CD4-positive, alpha-beta T cell treated with Interleukin-21 for 1 hour (primary cell): ENCODE measurements at regions not wholly inside any gene's neighbourhood (a gene's known extent, or its start where the extent isn't known, plus 50 kb on each side); places are given as distances from the start of the nearest gene placed in this dataset.
"Not testable (repeated sequence)": the region's sequence is repeated elsewhere in the genome, so short reads cannot be mapped to it uniquely, and the experiment has no call there.

Experiments used
- DNase-seq: peaks from one replicate; pipeline ENCODE4 v3.0.0-alpha.2; 2020

DNA sequence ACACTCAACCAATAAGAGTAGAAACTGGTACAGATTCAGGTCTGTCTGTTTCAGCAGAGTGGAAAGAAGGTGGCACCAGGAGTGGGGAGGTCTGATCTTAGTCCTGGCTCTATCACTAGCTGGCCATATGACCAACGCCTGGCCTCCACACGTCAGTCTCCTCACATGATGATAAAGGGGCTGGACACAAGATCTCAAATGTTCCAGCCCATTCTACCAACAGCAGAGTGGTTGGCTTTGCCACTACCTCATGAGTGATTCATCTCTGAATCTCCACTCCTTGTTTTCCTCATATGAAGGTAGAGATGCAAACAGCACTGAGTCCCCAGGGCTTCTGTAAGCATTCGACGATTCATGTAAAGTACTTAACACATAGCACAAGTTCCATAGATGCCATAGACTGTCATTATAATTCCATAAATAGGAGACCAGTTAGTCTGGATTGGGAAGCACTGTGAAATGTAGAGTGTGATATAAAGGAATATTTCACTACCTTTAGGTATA lies 281.9 kb upstream of the ASIC2 start:
- DNase-seq, result no peak

DNA sequence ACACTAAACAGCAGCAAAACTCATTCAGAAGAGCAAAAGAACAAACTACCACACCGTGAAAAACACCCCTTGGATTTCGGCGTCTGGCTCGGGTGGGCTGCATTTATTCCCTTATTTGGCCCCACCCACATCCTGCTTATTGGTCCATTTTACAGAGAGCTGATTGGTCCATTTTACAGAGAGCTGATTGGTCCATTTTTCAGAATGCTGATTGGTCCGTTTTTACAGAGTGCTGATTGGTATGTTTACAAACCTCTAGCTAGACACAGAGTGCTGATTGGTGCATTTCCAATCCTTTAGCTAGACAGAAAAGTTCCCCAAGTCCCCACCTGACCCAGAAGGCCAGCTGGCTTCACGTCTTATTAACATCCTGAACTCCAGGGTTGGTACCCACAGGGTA lies 286.6 kb upstream of the ASIC2 start:
- DNase-seq, result not testable (repeated sequence)

DNA sequence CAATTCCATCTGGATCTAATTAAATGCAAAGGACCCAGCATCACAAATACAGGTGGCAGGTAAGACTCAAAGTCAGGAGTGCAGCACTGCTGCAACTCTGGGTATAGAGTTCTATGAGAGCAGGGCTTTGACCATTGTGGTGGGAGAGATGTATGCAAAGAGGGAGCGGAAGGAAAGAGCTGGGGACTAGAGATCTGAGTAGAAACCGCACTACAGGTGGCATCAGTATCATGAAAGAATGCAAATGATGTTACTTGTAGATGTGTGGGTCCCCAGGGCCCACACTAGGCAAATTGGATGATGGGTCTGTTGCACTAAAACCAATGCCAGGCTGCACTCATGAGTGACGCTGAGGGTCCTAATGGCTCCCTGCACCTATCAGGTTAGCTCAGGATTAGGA lies 287.1 kb upstream of the ASIC2 start:
- no peak for DNase-seq

DNA sequence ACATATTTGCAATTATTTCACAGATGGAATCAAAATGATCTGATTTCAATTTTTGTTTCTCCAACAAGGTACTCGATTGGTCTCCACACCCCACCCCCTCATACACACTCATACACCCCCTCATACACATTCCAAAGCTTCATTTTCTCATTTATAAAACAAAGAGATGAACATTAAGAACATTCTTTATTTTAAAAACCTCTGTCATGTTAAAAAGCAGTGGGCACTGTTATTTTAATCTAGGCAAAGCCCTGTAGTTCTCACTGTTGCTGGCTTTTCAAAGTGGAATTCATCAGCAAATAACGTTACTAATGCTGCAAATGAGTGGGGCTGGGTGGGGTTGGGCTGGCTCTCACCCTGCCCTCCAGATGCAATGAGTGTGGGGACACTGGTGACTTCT lies 289.6 kb upstream of the ASIC2 start:
- DNase-seq, result no peak

DNA sequence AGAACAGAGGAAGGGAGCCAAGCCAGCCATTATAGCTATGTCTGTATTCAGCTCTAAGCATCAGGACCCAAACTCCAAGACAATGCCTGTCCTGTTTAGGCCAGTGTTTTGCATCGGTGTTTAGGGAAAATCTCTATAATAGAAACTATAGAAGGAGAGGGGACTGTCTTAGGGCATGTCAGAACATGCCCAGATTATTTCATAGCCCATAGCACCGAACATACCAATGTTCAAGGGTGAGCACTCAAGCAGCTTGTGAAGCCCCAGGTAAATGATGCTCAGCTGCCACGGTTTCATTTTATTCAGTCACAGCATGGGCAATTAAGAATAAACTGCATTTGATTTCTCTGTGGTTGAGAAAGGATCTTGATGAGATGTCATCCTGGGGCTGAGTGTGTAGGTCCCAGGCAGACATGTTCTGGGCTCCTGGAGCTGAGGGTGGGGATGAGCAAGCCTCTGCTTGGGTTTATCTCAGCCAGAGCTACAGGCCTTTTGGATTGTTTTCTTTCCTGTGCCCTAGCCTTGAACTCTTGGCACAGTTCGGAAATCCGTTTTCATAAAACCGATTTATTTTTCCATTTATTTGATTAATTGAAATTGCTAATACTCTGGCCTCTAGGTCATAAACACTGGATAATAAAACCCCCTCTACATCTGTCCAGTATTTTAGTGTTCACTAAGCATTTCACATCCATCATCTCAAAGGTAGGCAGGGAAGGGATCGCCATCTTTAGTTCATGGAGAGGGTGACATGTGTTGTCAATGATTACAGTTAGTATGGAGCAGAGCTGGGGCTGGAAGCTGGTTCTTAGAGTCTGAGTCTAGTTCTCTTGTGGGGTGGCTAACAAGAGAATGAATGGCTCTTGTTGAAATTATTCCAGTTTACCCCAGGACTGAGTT lies 290.7 kb upstream of the ASIC2 start:
- DNase-seq, result no peak

DNA sequence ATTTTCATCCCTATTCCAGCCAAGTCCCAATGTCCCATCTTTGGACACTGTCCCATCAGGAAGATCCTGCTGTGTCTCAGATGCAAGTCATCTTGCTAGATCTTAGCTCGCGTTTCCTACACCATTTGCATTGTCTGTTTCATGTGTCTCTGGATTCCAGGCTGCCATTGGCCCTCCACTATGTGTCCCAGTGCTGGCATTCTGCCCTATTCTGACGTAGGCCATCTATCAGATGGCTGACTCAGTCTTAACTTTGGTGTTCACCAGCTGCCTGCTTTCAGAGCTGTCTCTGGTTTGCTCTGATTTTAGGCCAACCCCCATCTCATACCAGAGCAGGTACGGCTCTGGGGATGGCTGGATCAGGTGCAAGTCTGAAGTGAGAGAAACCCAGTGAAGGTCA lies 300.9 kb upstream of the ASIC2 start:
- DNase-seq, result no peak

DNA sequence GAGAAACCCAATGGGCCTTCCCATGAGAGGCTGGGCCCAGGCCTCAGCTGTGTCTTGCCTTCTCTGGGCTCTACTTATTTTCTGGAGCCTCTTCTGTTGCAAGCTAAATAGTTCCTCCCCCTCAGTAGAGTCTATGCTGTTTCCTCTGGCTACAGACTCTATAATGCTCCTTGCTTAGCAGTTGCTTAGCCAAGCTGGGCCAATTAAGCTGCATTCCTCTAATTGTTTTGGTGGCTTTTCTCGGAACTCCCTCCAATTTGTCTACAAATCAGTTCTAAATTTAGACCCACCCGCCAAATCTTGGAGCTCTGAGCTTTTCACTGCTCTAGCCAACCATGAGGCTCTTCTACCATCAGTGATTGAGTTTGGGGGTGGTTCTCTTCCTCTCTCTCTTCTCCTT lies 302.7 kb upstream of the ASIC2 start:
- no peak for DNase-seq

DNA sequence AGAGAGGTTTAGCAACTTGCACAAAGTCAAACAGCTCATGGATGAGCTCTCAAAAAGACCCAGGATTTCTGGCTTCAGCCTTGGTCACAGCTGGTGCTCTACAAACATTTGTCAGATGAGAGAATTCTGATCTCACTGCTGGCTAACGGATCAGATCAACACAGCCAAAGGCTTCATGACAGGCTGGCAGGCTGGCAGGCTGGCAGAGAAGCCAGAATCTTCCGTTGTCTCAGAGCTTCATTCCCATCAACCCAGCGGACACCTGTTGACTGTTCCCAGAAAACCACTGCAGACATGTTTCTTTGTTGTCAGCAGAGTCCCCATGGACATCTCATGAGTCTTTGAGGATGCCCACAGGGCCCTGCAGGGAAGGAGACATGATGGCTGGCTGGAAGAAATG lies 303.8 kb upstream of the ASIC2 start:
- DNase-seq, result no peak

DNA sequence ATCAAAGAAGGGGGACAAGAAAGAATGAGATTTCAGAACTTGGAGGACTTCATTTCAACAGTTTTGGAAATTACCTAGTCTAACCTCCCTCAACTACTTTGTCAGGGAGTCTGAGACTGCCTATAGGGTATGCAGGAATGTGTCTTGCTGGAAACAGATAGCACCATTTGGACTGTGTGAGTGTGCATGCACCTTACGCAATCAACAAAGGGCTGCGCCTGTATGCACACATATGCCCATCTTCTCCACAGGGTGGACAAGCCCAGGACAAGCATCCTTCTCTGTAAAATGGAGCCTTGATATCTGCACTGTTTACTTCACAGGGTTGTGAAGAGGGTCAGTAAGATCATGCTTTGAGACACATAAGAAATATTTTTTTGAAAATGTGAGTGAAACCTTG lies 305.7 kb upstream of the ASIC2 start:
- DNase-seq, result no peak

DNA sequence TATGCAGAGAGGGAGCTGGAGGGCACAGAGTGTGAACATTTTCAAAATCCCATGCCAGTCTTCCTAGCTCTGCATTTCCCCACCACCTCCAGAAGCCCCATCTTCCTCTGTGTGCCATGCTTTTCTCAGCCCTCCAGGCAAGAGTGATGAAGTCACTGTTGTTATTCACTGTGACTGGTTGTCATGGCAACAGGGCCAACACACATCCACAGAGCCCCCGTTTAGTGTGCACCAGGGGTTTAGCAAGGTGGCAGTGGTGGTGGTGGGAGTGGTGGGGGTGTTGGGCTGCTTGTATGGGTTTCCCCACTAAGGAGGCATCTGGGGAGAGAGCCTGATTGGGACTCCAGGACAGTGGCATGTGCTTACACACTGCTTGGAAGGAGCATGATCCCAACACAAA lies 309.9 kb upstream of the ASIC2 start:
- no peak for DNase-seq

DNA sequence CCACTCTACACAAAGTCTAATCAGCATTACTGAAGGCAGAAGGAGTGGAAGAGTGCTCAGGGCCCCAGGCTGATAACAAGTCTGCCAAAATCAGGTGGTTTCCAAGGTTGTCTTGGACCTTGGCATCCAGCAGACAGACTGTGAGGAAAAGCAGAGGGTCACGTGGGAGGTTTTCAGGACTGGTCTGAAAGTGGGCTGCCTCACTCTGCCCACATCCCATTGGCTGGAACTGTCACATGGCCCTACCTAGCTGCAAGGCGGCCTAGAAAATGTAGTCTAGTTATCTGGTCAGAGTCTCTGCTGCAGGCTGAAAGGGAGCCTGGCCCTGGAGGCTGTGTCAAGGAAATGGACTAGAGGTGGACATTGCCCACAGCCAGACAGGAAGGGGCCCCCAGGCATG lies 310.7 kb upstream of the ASIC2 start:
- no peak for DNase-seq

DNA sequence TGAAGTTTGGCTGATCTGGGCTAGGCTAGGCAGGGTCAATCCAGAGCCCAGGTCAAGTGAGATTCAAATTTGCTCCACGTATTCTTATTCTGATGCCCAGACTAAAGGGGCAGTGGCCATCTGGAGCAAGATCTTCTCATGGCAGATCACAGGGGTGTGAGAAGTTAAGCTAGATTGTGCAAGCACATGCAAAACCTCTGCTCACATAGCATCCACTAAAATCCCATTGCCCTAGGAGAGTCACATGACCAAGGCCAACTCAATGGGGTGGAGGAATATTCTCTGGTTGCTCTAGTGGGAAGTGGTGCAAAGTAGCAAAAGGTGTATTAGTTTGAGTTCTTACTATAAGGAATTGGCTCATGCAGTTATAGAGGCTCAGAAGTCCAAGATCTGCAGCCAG lies 318.4 kb upstream of the ASIC2 start:
- DNase-seq, result no peak

DNA sequence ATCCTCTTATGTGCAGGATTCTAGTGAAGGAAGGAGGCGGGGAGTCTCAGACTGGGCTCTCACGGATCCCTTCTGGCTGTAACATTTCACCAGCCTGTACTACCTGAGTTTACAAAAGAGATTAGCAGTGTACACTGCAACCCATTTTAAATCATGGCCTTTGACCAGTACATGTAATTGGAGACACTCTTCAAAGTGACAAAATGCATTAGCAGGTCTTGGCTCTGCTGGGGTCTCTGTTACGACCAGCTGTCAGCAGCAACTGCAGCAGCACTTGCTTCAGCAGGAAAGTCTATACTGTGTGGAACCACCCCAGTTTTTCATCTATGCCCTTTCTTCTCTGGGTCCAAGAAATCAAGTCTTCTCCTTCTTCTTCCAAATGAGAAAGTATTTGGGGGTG lies 322.8 kb upstream of the ASIC2 start:
- DNase-seq, result no peak

DNA sequence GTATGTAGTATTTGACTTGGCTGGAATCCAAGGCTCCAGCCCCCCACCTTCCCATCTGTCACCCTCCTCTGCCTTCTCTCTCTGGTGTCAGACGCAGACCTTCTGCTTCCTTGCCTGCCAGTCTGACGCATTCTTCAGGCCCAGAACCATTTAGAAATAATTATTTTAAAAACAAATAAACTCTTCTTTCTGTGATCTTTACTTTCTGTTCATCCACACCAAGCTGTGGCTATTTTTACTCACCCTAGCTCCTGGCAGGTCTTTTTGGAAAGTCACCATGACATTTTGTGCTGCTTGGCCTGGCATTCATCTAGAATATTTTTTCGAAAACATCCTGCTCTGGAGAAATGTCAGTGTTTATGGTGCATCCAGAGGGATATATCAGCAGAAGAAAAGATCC lies 330.7 kb upstream of the ASIC2 start:
- DNase-seq, result no peak

DNA sequence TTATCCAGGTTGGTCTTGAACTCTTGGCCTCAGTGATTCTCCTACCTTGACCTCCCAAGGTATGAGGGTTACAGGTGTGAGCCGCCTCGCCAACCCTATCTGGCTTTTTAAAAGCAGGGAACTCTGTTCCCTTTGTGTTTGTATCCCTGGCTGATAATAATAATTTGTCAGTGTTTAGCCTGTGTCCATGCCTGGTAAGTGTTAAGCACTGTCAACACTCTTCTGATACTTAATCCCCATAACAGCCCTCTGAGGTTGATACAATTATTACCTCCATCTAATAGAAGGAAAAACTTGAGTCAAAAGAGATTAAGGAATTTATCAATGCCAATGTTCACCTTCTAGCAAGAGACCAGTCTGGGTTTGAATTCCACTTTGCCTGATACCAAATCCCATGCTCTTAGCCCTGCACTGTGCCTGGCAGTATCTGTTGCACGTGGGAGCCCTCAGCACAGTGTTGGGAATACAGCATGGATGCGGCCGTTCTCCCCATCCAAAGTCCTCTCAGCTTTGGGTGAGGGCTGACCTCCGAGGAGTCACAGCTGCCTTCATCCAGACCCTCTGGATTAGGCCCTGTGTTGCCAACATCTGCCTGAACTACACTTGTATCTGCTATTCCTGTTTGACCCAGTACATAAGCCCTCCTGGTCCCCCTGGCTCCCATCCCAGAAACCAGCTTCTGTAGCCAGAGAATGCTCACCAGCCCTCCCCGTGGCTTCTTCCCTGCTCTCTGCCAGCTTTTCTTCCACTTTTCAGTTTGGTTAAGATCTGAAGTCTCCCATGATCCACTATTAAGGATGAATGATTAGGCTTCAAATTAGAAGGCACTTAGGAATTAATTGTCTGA lies 335.6 kb upstream of the ASIC2 start:
- DNase-seq, result no peak

DNA sequence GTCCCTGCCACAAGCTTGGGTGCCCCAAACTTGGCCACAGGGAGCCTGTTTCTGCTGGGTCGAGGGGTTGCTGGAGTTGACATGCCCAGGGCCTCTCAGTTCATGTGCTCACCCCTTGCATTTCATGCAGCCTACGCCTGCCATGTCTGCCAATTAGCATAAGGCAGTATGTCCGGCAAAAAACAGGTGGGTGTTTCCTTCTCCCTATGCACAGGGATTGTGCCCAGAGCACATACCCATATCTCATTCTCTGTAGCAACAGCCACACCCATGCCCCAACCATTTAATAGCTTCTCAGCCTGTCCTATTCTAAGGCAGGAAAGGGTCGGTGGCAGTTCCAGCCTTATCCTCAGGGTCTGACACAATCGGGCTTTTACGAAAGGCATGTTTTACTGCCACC lies 340.4 kb upstream of the ASIC2 start:
- DNase-seq, result no peak

DNA sequence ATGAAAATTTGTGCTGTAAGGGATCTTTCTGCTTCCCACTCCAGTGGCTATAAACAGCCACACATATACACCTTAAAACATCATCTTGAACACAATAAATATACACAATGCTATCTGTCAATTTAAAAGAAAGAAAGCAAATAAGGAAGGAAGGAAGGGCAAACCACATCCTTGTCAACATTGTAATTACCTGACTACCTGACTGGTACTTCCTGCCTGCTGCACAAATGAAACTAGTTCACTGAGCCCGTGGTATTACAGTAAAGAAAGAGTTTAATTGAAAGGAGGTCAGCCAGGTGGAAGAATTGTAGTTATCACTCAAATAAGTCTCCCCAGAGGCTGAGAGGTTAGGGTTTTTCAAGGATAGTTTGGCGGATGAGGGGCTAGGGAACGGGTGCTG lies 344.4 kb upstream of the ASIC2 start:
- no peak for DNase-seq

DNA sequence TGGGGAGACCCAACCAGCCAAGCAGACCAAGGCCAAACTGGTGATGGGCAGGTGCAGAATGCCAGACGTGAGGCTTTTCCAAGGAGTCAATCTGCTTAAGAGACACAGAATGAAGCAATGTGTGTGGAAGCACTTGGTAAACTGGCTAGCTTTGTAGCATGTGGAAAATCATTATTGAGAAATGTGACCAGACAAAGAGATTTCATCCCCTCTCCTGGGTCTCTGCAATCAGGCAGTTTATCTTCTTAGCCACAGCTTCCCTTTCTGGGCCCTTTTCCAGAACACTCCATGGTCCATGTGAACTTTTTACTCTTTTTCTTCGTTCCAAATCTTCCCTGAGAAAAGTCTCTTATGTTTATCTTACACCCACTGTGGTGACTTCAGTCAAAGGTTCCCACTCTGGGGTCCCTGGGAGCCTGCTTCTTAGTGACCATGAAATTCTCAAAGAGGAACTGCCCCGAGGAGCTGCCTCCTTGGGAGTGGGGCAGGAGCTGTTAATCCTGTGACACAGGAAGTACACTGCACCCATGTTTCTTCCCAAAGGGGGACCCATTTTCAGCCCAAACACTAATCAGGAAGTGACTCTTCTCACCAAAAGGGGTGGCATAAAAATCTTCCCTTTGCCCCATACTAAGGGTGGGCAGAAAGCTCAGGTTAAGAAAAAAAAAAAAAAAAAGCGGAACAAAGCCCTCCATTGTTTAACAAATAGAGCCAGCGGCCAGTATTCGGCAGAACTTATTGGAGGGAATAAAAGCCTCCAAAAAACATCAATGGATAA lies 346.2 kb upstream of the ASIC2 start:
- no peak for DNase-seq

DNA sequence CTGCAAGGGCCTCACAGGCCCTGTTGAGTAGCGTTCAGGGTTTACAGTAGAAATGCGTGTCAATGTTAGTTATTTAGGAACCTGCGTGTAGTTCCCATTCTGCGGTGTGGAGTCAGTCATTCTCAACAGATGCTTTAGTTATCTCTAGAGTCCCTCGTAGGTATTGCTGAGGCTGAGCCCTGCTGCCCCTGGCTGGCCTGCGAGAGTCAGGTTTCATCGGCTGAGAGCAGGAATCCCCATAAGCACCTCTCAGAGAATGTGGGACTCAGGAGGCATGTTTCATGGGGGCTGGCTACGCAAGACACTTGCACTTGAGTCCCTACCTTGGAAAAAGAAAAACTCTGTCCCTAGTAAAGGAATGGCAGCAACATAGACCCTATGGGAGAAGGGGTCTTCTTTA lies 347.5 kb upstream of the ASIC2 start:
- no peak for DNase-seq

DNA sequence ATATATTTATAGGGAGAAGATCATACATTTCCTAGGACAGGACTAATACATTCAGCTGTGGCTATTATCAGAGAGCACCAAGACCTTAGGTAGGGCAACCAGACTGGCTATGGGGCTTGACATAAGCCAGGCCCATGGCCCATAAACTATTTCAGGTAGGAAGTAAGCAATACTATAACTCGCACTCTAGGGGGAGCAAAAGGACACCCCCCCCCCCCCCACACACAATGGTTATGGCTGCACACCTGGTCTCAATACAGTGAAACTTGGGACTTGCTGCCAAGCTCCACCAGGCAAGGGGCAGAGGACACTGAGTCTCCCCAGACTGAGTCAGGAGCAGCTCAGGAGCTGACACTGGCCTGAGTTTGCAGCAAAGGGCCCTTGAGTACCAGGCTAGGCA lies 348.9 kb upstream of the ASIC2 start:
- DNase-seq, result no peak

DNA sequence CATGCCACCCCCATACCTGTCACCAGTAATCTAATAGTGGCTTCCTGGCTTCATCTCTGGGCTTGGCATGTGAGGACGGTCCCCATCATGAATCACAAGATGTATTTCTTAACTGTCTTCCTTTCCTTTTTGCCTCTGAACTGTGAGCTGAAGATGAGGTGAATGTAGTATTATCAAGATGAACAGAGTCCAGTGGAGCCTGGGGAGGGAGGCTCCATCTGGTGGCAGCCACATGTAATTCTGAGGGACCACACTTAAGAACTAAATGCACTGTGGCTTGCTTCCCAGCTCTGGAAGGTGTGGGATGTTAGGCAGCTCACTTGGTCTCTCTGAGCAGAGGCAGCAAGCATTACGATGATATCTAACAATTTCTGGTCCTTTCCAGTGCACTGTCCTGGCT lies 354.9 kb upstream of the ASIC2 start:
- no peak for DNase-seq

DNA sequence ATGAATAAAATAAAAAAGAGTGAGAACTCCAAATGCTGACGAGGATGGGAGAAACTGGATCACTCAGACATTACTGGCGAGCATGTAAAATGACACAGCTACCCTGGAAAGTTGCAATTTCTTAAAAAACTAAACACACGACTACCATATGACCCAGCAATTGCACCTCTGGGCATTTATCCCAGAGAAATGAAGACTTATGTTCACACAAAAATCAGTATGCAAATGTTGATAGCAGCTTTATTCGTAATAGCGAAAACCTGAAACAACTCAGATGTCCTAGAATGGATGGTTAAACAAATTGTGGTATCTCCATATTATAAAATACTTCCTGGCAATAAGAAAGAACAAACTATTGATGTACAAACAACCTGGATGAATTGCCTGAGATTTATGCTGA lies 357.2 kb upstream of the ASIC2 start:
- no peak for DNase-seq

DNA sequence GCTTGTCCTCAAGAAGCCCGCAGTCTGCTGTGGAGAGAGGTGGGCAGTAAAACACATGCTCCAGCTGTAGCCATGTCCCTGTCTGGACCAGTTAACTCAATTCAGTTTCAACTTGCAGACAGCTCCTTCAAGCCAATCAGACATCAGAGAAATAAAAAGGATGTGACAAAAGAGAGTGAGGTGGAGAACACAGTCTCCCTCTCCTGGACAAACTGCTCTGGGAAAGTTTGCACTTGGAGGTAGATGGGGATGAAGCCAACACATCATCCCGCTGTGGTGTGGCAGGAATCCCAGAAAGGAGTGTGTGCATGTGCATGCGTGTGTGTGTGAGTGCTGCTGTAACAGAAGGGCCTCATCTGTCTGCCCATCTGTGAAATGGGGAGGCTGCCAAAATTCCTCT lies 358.6 kb upstream of the ASIC2 start:
- no peak for DNase-seq
